Trophoblast cell (in vitro differentiated cells and primary cell): ENCODE measurements at regions not wholly inside any gene's neighbourhood (a gene's known extent, or its start where the extent isn't known, plus 50 kb on each side); places are given as distances from the start of the nearest gene placed in this dataset.

Experiments
- DNase-seq, 2 donors: peaks; one replicate each; pipeline ENCODE4 v3.0.0-alpha.2; 2016
- H2AFZ ChIP-seq: 2 replicates; pipeline ENCODE4 v1.6.1; 2013; ENCODE audit warnings: low read length, moderate library complexity, mild to moderate bottlenecking; ENCODE audit not compliant: insufficient read depth, poor library complexity
- H2AK5ac ChIP-seq: 2 replicates; pipeline ENCODE4 v1.6.1; 2013; ENCODE audit warnings: mild to moderate bottlenecking, low read length
- H2BK120ac ChIP-seq: 2 replicates; pipeline ENCODE4 v1.6.1; 2013; ENCODE audit warnings: low read length, mild to moderate bottlenecking, moderate library complexity; ENCODE audit not compliant: insufficient read depth, poor library complexity
- H2BK12ac ChIP-seq: 2 replicates; pipeline ENCODE4 v1.6.1; 2013; ENCODE audit warnings: mild to moderate bottlenecking, low read length, moderate library complexity
- H2BK5ac ChIP-seq: 2 replicates; pipeline ENCODE4 v1.6.1; 2013; ENCODE audit warnings: low read length, low read depth, moderate library complexity, mild to moderate bottlenecking; ENCODE audit not compliant: poor library complexity
- H3K14ac ChIP-seq: 2 replicates; pipeline ENCODE4 v1.6.1; 2013; ENCODE audit warnings: mild to moderate bottlenecking, low read length
- H3K18ac ChIP-seq: 2 replicates; pipeline ENCODE4 v1.6.1; 2013; ENCODE audit warnings: mild to moderate bottlenecking, low read length
- H3K23ac ChIP-seq: 2 replicates; pipeline ENCODE4 v1.6.1; 2013; ENCODE audit warnings: low read length
- H3K27ac ChIP-seq: 2 replicates; pipeline ENCODE4 v1.5.1; 2013; ENCODE audit warnings: low read depth, mild to moderate bottlenecking, inconsistent platforms, low read length, moderate library complexity
- H3K27me3 ChIP-seq: 2 replicates; pipeline ENCODE4 v1.6.1; 2013; ENCODE audit warnings: inconsistent platforms, mild to moderate bottlenecking, low read length, moderate library complexity; ENCODE audit not compliant: insufficient read depth
- H3K36me3 ChIP-seq, 2 experiments: 1 replicate in 1 of 2; 2 replicates in 1 of 2; pipeline ENCODE4 v1.6.1; 2013; ENCODE audit warnings: low read length in 2 of 2, mild to moderate bottlenecking in 2 of 2, moderate library complexity in 1 of 2; ENCODE audit not compliant: insufficient read depth in 2 of 2, control insufficient read depth in 1 of 2
- H3K4ac ChIP-seq: 2 replicates; pipeline ENCODE4 v1.6.1; 2013; ENCODE audit warnings: low read depth, mild to moderate bottlenecking, low read length, moderate library complexity
- H3K4me1 ChIP-seq, 2 experiments: 1 replicate in 1 of 2; 2 replicates in 1 of 2; pipeline ENCODE4 v1.6.1; 2013; ENCODE audit warnings: low read length in 2 of 2, mild to moderate bottlenecking in 2 of 2, moderate library complexity in 1 of 2; ENCODE audit not compliant: insufficient read depth in 2 of 2, control insufficient read depth in 1 of 2
- H3K4me2 ChIP-seq: 2 replicates; pipeline ENCODE4 v1.6.1; 2013; ENCODE audit warnings: inconsistent platforms, mild to moderate bottlenecking, low read length, moderate library complexity
- H3K4me3 ChIP-seq: 2 replicates; pipeline ENCODE4 v1.5.1; 2013; ENCODE audit warnings: mild to moderate bottlenecking, low read depth, low read length, inconsistent platforms
- H3K79me1 ChIP-seq: one replicate; pipeline ENCODE4 v1.6.1; 2013; ENCODE audit warnings: low read length
- H3K79me2 ChIP-seq: 2 replicates; pipeline ENCODE4 v1.6.1; 2013; ENCODE audit warnings: low read length, mild to moderate bottlenecking; ENCODE audit not compliant: control insufficient read depth, insufficient read depth, poor library complexity
- H3K9ac ChIP-seq: 2 replicates; pipeline ENCODE4 v1.6.1; 2013; ENCODE audit warnings: mild to moderate bottlenecking, low read length
- H3K9me3 ChIP-seq: 2 replicates; pipeline ENCODE4 v1.6.1; 2013; ENCODE audit warnings: low read depth, mild to moderate bottlenecking, control low read depth, inconsistent platforms, low read length; ENCODE audit not compliant: insufficient read depth
- H4K12ac ChIP-seq: 2 replicates; pipeline ENCODE4 v1.6.1; 2013; ENCODE audit warnings: low read depth, mild to moderate bottlenecking, low read length, moderate library complexity
- H4K8ac ChIP-seq: 2 replicates; pipeline ENCODE4 v1.6.1; 2013; ENCODE audit warnings: low read depth, mild to moderate bottlenecking, low read length, moderate library complexity
- H4K91ac ChIP-seq: one replicate; pipeline ENCODE4 v1.6.1; 2013; ENCODE audit warnings: low read depth, mild to moderate bottlenecking, low read length, moderate library complexity
- WGBS: extraction: QIAGEN DNeasy Blood & Tissue Kit; methylation state at CpG from one replicate; pipeline ENCODE4 v1.1.7; 2013; ENCODE audit warnings: missing lambda C conversion rate; ENCODE audit not compliant: insufficient read length, insufficient coverage; ENCODE audit errors: extremely low coverage; 5-methylcytosine and 5-hydroxymethylcytosine counted together

GRCh38 chr12:30508205-30508967 lies 187.3 kb downstream of the IPO8 start:
- H3K14ac ChIP-seq: no peak overlapping the region
- no peaks in the 10 kb centered on the region for H3K4me1 ChIP-seq
- no peaks in the 10 kb centered on the region for H3K27me3 ChIP-seq
- no peak overlapping the region for H2BK12ac ChIP-seq
- H2AFZ ChIP-seq: no peak overlapping the region
- no peak overlapping the region for H2BK5ac ChIP-seq
- H3K79me1 ChIP-seq: no peaks in the 10 kb centered on the region
- no peak for DNase-seq
- H2BK120ac ChIP-seq: no peak overlapping the region
- no CpG with 5 or more reads among the region's 4 CpGs for WGBS
- H3K4me3 ChIP-seq: no peak overlapping the region
- no peak overlapping the region for H3K23ac ChIP-seq
- H3K27ac ChIP-seq: no peak overlapping the region
- H3K4ac ChIP-seq: no peak overlapping the region
- H3K9ac ChIP-seq: no peak overlapping the region
- H4K91ac ChIP-seq: no peak overlapping the region
- no peak overlapping the region for H4K8ac ChIP-seq
- no peaks in the 10 kb centered on the region for H3K79me2 ChIP-seq
- no peak overlapping the region for H3K4me2 ChIP-seq
- H3K9me3 ChIP-seq: no peaks in the 10 kb centered on the region
- no peak overlapping the region for H2AK5ac ChIP-seq
- no peaks in the 10 kb centered on the region for H3K36me3 ChIP-seq
- no peak overlapping the region for H3K18ac ChIP-seq
- H4K12ac ChIP-seq: no peak overlapping the region

- no peak overlapping the region for H3K27ac ChIP-seq
- H2AFZ ChIP-seq: no peak overlapping the region
- no peak overlapping the region for H2BK5ac ChIP-seq
- no CpG with 5 or more reads among the region's 4 CpGs for WGBS
- no peaks in the 10 kb centered on the region for H3K27me3 ChIP-seq
- H3K4me2 ChIP-seq: no peak overlapping the region
- no peaks in the 10 kb centered on the region for H3K4me1 ChIP-seq
- H3K14ac ChIP-seq: no peak overlapping the region
- no peak overlapping the region for H2AK5ac ChIP-seq
- no peaks in the 10 kb centered on the region for H3K79me2 ChIP-seq
- no peak overlapping the region for H4K8ac ChIP-seq
- DNase-seq: no peak
- H3K79me1 ChIP-seq: no peaks in the 10 kb centered on the region
- no peak overlapping the region for H2BK120ac ChIP-seq
- H3K36me3 ChIP-seq: no peaks in the 10 kb centered on the region
- no peak overlapping the region for H4K12ac ChIP-seq
- no peak overlapping the region for H4K91ac ChIP-seq
- H2BK12ac ChIP-seq: peak overlapping the region; percentile 35
- H3K18ac ChIP-seq: no peak overlapping the region
- H3K4me3 ChIP-seq: no peak overlapping the region
- H3K4ac ChIP-seq: no peak overlapping the region
- no peak overlapping the region for H3K9ac ChIP-seq
- H3K23ac ChIP-seq: no peak overlapping the region
- no peaks in the 10 kb centered on the region for H3K9me3 ChIP-seq
Measured at GRCh38 chr12:30507576-30507975, 188.1 kb downstream of the IPO8 start.

- Histone ChIP-seq H2AFZ (no peak overlapping the region), H4K8ac (no peak overlapping the region), H4K91ac (no peak overlapping the region), H3K4me3 (no peak overlapping the region), H3K27me3 (no peaks in the 10 kb centered on the region), H3K18ac (no peak overlapping the region), H3K9me3 (no peaks in the 10 kb centered on the region), H2BK12ac (no peak overlapping the region), H3K79me1 (no peaks in the 10 kb centered on the region), H3K4ac (no peak overlapping the region), H3K9ac (no peak overlapping the region), H3K27ac (no peak overlapping the region), H3K79me2 (no peaks in the 10 kb centered on the region), H4K12ac (no peak overlapping the region), H3K36me3 (no peaks in the 10 kb centered on the region), H2BK5ac (no peak overlapping the region), H2AK5ac (no peak overlapping the region), H3K14ac (no peak overlapping the region), H3K4me1 (no peaks in the 10 kb centered on the region), H3K23ac (no peak overlapping the region), H2BK120ac (no peak overlapping the region), H3K4me2 (no peak overlapping the region)
- WGBS: no CpG with 5 or more reads among the region's 7 CpGs
- DNase-seq: no peak
Measured at GRCh38 chr12:30506411-30506810, 189.3 kb downstream of the IPO8 start.

- Histone ChIP-seq H3K4me3 (no peak overlapping the region), H3K27ac (no peak overlapping the region), H4K12ac (no peak overlapping the region), H3K36me3 (no peaks in the 10 kb centered on the region), H3K14ac (no peak overlapping the region), H3K79me1 (no peaks in the 10 kb centered on the region), H3K4me2 (no peak overlapping the region), H2BK5ac (no peak overlapping the region), H2AK5ac (no peak overlapping the region), H3K9me3 (no peaks in the 10 kb centered on the region), H2AFZ (no peak overlapping the region), H3K23ac (no peak overlapping the region), H3K18ac (no peak overlapping the region), H3K9ac (no peak overlapping the region), H3K4ac (no peak overlapping the region), H3K4me1 (no peaks in the 10 kb centered on the region), H3K27me3 (no peaks in the 10 kb centered on the region), H2BK12ac (no peak overlapping the region), H4K91ac (no peak overlapping the region), H2BK120ac (no peak overlapping the region), H3K79me2 (no peaks in the 10 kb centered on the region), H4K8ac (no peak overlapping the region)
- DNase-seq: no peak
- WGBS: no CpG with 5 or more reads among the region's 2 CpGs
Measured at GRCh38 chr12:30501718-30502117, 194.0 kb downstream of the IPO8 start.
